Stomach (tissue), 8 donors: ENCODE measurements at regions not wholly inside any gene's neighbourhood (a gene's known extent, or its start where the extent isn't known, plus 50 kb on each side); places are given as distances from the start of the nearest gene placed in this dataset.
A peak's percentile ranks its signal among the peaks of the same experiment; 100 is the strongest.

Experiments used
- DNase-seq, 2 donors: peaks; one replicate each; pipeline versions ENCODE4 v3.0.0 to v3.0.0-alpha.2; 2013 to 2019
- H3K27ac ChIP-seq, 5 donors: fragments of 200-600 bp in 4 of 5; sonication (generic) in 4 of 5; one replicate each; pipeline ENCODE4 v1.5.1; 2013 to 2019; ENCODE audit warnings: mild to moderate bottlenecking in 1 of 5, moderate library complexity in 1 of 5
- H3K27me3 ChIP-seq, 3 donors: fragments of 200-600 bp; sonication (generic); one replicate each; pipeline ENCODE4 v1.5.1; 2017 to 2019; ENCODE audit warnings: mixed run types in 1 of 3
- H3K36me3 ChIP-seq, 4 donors: fragments of 200-600 bp; sonication (generic); 1 replicate in 3 of 4; 2 replicates in 1 of 4; pipeline ENCODE4 v1.5.1; 2016 to 2019
- H3K4me1 ChIP-seq, 4 donors: fragments of 200-600 bp; sonication (generic); one replicate each; pipeline ENCODE4 v1.5.1; 2016 to 2019
- H3K4me3 ChIP-seq, 4 donors: fragments of 200-600 bp; sonication (generic) in 3 of 4; one replicate each; pipeline ENCODE4 v1.5.1; 2016 to 2019; ENCODE audit warnings: mild to moderate bottlenecking in 1 of 4
- H3K9me3 ChIP-seq, 4 donors: fragments of 200-600 bp; sonication (generic); one replicate each; pipeline ENCODE4 v1.5.1; 2016 to 2019
- EP300 ChIP-seq: sonication (generic); formaldehyde crosslinking; IDR thresholded peaks from one replicate; pipeline ENCODE4 v1.6.1; 2017; ENCODE audit warnings: antibody characterized with exemption
- POLR2A ChIP-seq, 4 donors: fragments of 450-650 bp; IDR thresholded peaks; one replicate each; pipeline ENCODE4 v1.6.1; 2016; ENCODE audit warnings: antibody characterized with exemption in 4 of 4, control low read depth in 2 of 4, mild to moderate bottlenecking in 1 of 4, moderate library complexity in 1 of 4
- POLR2AphosphoS5 ChIP-seq, 3 donors: sonication (generic); formaldehyde crosslinking; IDR thresholded peaks; one replicate each; pipeline ENCODE4 v1.6.1; 2016; ENCODE audit warnings: antibody characterized with exemption in 3 of 3
- WGBS, 5 donors: extraction: QIAGEN DNeasy Blood & Tissue Kit in 3 of 5; methylation state at CpG; one replicate each; pipeline versions ENCODE4 v1.1.5 to v1.1.7; 2013 to 2018; 5-methylcytosine and 5-hydroxymethylcytosine counted together
- intact Hi-C: fragments of 100-400 bp; cut with DNase I; formaldehyde crosslinking; loops from one replicate; pipeline ENCODE4 v1.15.1; 2023; ENCODE audit warnings: low total_unique reads
- TF ChIP-seq, protein P1 (sequence below), 7 experiments: fragments of 450-650 bp in 4 of 7; fragments of 200-600 bp in 3 of 7; sonication (generic) in 3 of 7; IDR thresholded peaks; one replicate each; pipeline ENCODE4 v1.5.1; 2016 to 2019; ENCODE audit warnings: antibody characterized with exemption in 7 of 7, control low read depth in 2 of 7, mild to moderate bottlenecking in 1 of 7
- donor health status: healthy with polysubstance abuse.
- donor health status: Bipolar disorder and iron deficiency.
- donor health status: healthy.

DNA sequence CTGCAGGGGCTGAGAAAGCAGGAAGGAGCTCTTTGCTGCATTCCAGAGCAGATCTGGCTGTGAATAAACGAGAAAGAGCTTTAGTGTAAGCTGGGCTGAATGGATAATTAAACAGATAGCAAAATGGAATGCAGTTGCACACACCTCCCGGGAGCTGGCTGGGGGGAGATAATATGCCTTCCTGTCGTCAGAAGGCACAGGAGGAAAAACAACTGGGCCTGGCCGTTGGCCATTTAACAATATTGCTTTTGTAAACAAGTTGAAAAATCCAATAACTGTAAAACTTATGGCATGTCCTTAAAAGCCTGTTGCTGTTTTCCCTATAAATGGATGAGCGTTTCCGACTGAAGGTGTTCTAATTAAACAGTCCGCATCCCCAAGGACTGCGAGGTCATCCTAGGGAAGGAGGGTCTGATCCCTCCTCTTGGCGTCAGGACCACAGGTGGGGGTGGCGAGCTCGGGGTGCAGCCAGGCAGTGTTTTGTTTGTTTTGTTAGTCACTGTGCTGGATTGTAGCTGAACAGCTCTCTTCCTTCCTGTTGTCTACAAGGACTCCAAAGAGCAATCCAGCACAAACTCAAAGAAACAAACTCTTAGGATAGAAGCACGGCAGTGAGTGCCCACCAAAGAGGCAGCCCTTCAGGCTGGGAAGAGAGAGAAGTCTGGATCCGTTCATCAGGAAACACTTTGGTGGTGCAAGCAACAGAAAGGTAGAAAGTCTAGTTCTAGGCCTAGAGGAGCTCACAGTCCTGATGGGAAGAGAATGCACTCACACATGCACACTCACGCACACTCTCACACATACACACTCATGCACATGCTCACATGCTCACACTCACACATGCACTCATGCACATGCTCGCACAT is 133.4 kb upstream of the SMAD3 start:
- intact Hi-C loops = no loop called here

DNA sequence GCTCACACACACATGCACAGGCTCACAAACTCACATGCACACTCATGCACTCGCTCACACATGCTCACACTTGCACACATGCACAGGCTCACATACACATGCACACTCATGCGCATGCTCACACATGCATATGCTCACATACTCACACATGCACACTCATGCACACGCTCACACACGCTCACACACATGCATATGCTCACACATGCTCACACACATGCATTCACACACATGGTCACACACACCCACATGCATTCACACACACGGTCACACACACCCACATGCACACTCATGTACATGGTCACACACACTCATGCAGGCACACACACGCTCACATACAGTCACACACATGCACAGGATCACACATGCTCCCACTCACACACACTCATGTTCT is 132.8 kb upstream of the SMAD3 start:
- H3K27ac ChIP-seq = peak overlapping the region in 2 of 5 donors; percentile 39 to 58

More for the DNA sequence above, 133.4 kb upstream of the SMAD3 start:
- peaks cover 0 to 9% (median 3%) of the 10 kb centered on the region in 4 donors for H3K9me3 ChIP-seq
- H3K27ac ChIP-seq = peak overlapping the region; percentile 13 to 58 (median 42)
- H3K27me3 ChIP-seq = no peaks in the 10 kb centered on the region
- no peak overlapping the region for H3K4me3 ChIP-seq
- 19 to 34% (median 26%) methylated on average over 13 to 15 of the region's 15 CpGs for WGBS, 5 donors
- H3K4me1 ChIP-seq = peaks cover 17 to 35% (median 26%) of the 10 kb centered on the region in 4 donors
- TF ChIP-seq, protein P1, sequence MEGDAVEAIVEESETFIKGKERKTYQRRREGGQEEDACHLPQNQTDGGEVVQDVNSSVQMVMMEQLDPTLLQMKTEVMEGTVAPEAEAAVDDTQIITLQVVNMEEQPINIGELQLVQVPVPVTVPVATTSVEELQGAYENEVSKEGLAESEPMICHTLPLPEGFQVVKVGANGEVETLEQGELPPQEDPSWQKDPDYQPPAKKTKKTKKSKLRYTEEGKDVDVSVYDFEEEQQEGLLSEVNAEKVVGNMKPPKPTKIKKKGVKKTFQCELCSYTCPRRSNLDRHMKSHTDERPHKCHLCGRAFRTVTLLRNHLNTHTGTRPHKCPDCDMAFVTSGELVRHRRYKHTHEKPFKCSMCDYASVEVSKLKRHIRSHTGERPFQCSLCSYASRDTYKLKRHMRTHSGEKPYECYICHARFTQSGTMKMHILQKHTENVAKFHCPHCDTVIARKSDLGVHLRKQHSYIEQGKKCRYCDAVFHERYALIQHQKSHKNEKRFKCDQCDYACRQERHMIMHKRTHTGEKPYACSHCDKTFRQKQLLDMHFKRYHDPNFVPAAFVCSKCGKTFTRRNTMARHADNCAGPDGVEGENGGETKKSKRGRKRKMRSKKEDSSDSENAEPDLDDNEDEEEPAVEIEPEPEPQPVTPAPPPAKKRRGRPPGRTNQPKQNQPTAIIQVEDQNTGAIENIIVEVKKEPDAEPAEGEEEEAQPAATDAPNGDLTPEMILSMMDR (IDR thresholded peaks at IDR 0.05) = no peak
- TF ChIP-seq POLR2A (IDR thresholded peaks at IDR 0.05) (no peak), POLR2AphosphoS5 (IDR thresholded peaks at IDR 0.05) (no peak), EP300 (no peak)
- DNase-seq = peak; percentile 44 to 77
- no peaks in the 10 kb centered on the region for H3K36me3 ChIP-seq

DNA sequence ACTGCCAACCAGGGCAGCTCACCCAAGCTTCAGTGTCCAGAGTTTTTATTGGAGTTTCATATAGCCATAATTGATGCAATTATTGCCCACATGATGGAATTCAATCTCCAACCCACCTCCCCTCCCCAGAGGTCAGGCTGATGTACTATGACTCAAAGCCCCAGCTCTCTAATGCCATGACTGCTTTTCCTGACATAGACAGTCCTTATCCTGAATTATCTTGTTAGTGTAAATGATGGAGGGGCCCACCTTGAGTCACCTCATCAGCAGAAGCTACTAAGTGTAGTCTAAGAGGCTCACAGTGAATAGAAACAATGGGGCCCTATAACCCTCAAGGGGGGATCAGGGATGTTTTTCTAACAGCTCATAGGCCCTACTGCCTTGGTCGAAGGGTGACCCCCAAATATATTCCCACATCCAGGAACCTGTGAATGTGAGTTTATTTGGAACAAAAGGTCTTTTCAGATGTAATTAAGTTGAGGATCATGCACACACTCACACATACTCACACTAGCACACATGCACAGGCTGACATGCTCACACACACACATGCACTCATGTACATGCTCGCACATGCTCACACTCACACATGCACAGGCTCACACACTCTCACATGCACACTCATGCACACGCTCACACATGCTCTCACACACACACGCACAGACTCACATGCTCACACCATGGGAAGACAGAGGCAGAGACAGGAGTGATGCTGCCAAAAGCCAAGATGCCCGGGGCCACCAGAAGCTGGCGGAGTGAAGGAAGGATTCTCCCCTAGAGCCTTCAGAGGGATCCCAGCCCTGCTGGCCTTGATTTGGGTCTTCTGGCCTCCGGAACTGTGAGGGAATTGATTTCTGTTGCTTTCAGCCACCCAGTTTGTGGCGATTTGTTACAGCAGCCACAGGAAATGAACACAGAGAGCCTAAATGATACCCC is 131.2 kb upstream of the SMAD3 start:
- DNase-seq = no peak
- TF ChIP-seq POLR2AphosphoS5 (IDR thresholded peaks at IDR 0.05) (no peak), POLR2A (IDR thresholded peaks at IDR 0.05) (no peak), EP300 (no peak)
- TF ChIP-seq, protein P1 (IDR thresholded peaks at IDR 0.05) = no peak
- peaks cover 17 to 35% (median 24%) of the 10 kb centered on the region in 4 donors for H3K4me1 ChIP-seq
- no peak overlapping the region for H3K27ac ChIP-seq
- H3K4me3 ChIP-seq = no peak overlapping the region
- H3K9me3 ChIP-seq = peaks cover 0 to 16% (median 8%) of the 10 kb centered on the region in 4 donors
- no peaks in the 10 kb centered on the region for H3K27me3 ChIP-seq
- 93 to 98% (median 97%) methylated on average over 8 of the region's 8 CpGs for WGBS, 5 donors
- intact Hi-C loops = no loop called here
- no peaks in the 10 kb centered on the region for H3K36me3 ChIP-seq

More for the DNA sequence above, 132.8 kb upstream of the SMAD3 start:
- intact Hi-C loops = no loop called here
- Histone ChIP-seq H3K9me3 (peaks cover 0 to 13% (median 4%) of the 10 kb centered on the region in 4 donors), H3K36me3 (no peaks in the 10 kb centered on the region), H3K4me3 (no peak overlapping the region), H3K27me3 (no peaks in the 10 kb centered on the region), H3K4me1 (peaks cover 17 to 35% (median 24%) of the 10 kb centered on the region in 4 donors)
- 89 to 97% (median 91%) methylated on average over 6 of the region's 6 CpGs for WGBS, 5 donors
- DNase-seq = no peak
- TF ChIP-seq EP300 (no peak), POLR2AphosphoS5 (IDR thresholded peaks at IDR 0.05) (no peak), POLR2A (IDR thresholded peaks at IDR 0.05) (no peak)
- TF ChIP-seq, protein P1 (IDR thresholded peaks at IDR 0.05) = no peak

DNA sequence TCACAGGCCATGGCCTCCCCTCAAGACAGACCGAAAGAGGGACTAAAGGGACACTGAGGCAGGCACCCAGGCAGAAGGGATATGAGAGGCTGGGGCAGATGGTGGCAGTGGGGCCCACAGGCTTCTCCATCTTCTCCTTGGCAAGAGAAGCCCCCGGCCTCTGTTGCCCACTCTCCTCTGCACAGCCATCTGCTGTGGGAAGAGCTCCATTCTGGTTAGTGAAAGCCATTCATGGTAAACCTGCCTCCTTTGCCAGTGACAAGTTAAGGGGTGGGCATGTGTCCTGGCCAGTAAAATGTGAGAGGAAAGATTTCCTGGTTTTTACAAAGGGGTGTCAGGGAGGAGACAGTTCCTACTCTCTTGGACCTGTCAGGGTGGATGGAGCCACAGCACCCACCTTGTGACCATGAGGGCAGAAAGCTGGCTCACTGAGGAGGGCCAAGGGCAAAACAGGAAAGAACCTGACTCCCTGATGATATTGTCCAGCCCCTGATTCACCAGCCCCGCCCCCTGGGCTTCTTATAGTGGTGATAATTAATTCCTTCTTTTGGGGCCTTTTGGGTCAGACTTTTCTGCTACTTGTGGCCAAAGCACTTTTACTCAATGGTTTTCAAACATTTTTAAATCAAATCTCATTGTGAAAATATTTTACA is 130.4 kb upstream of the SMAD3 start:
- no peak overlapping the region for H3K4me3 ChIP-seq
- peaks cover 0 to 16% (median 8%) of the 10 kb centered on the region in 4 donors for H3K9me3 ChIP-seq
- H3K27me3 ChIP-seq = no peaks in the 10 kb centered on the region
- WGBS, 5 donors = 90 to 99% (median 93%) methylated on average over 3 of the region's 3 CpGs
- intact Hi-C loops = no loop called here
- no peaks in the 10 kb centered on the region for H3K36me3 ChIP-seq
- H3K4me1 ChIP-seq = peaks cover 17 to 36% (median 24%) of the 10 kb centered on the region in 4 donors
- no peak for DNase-seq
- H3K27ac ChIP-seq = no peak overlapping the region
- no peak for TF ChIP-seq POLR2A (IDR thresholded peaks at IDR 0.05)
- TF ChIP-seq, protein P1 (IDR thresholded peaks at IDR 0.05) = no peak
